ENCODE measurements at regions not wholly inside any gene's neighbourhood (a gene's known extent, or its start where the extent isn't known, plus 50 kb on each side); places are given as distances from the start of the nearest gene placed in this dataset.

DNA sequence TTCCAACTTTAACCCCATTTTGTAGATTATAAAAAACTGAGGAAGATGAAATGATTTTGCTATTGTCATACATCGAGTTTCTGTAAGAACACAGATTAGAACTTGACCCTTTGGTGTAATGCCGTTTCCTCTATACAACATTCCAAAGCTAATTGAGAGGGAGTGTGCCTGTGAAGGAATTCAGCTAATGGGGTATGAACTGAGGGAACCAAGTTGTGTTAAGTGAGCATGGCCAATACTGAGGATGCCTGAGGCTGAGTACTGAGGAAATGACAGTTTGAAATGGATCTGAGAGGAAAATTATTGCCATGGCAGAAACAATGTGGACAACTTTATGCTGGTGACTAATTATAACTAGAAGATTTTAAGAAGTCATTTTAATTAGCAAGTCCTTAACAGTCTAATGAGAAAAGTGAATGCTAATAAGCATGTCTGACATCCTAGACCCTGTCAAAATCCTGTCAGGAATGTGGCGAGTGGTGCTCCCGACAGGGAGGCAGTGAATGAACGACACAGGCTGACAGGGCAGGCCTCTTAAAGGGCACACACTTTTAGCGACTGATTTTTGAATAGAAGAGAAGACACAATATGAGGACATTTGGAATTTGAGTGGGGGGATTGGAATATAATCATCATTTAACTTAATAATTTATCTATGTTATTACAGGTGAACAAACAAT is 262.5 kb downstream of the HLX start:
- Mint-ChIP-seq H3K9me3 (ENCODE audit: unreplicated experiment) (no peaks in the 10 kb centered on the region), H3K27me3 (ENCODE audit: insufficient read depth, unreplicated experiment) (no peaks in the 10 kb centered on the region), H3K4me3 (ENCODE audit: unreplicated experiment) (no peak overlapping the region), H3K4me1 (ENCODE audit: low read depth, unreplicated experiment) (no peaks in the 10 kb centered on the region), H3K36me3 (ENCODE audit: insufficient read depth, unreplicated experiment) (no peaks in the 10 kb centered on the region), H3K27ac (ENCODE audit: unreplicated experiment) (no peak overlapping the region)
- no peak for TF ChIP-seq CTCF (IDR thresholded peaks at IDR 0.05; ENCODE audit: insufficient read depth in 1 of 2, low read depth in 1 of 2, low read length in 1 of 2, severe bottlenecking in 1 of 2, unreplicated experiment in 1 of 2)
- Histone ChIP-seq H3K27me3 (replicated peaks; ENCODE audit: control insufficient read depth, insufficient read depth, low read length) (no peaks in the 10 kb centered on the region), H3K4me1 (no peaks in the 10 kb centered on the region), H3K36me3 (ENCODE audit: control insufficient read depth, insufficient read depth, low read length) (no peaks in the 10 kb centered on the region), H3K9me3 (no peaks in the 10 kb centered on the region), H3K4me3 (ENCODE audit: low read depth, low read length) (no peak overlapping the region)
- DNase-seq, result no peak
- intact Hi-C loops (cut with micrococcal nuclease; ENCODE audit: unreplicated experiment), result no loop called here
- ChIA-PET CTCF (no interaction called here), POLR2A (no interaction called here)
- BruUV-seq (replicated peaks), result no TSS peak

GRCh38 chr1:221148660-221149059 is 269.4 kb downstream of the HLX start:
- intact Hi-C loops (cut with micrococcal nuclease; ENCODE audit: unreplicated experiment), result no loop called here

DNA sequence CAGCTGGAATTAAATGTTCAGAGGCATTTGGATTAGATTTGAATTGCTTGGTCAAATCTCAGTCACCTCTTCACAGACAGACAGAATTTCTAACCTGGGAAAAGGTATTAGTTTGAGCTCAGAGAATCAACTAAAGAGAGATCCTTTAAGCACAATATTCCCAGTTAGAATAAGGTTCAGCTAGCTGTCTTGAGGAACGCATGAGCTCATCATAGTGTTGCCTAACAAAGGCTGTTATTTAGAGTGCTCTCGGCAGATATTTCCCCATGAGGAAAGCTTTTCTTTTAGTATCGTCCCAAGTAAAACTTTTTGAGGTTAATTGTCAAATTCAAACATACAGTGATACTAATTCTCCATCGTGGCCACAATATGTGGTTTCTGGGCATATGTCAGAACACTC is 269.9 kb downstream of the HLX start:
- TF ChIP-seq CTCF (IDR thresholded peaks at IDR 0.05; ENCODE audit: insufficient read depth in 1 of 2, low read depth in 1 of 2, low read length in 1 of 2, severe bottlenecking in 1 of 2, unreplicated experiment in 1 of 2), result no peak
- DNase-seq, result no peak
- Mint-ChIP-seq H3K9me3 (ENCODE audit: unreplicated experiment) (no peaks in the 10 kb centered on the region), H3K36me3 (ENCODE audit: insufficient read depth, unreplicated experiment) (no peaks in the 10 kb centered on the region), H3K4me1 (ENCODE audit: low read depth, unreplicated experiment) (no peaks in the 10 kb centered on the region), H3K4me3 (ENCODE audit: unreplicated experiment) (no peak overlapping the region), H3K27me3 (ENCODE audit: insufficient read depth, unreplicated experiment) (no peaks in the 10 kb centered on the region), H3K27ac (ENCODE audit: unreplicated experiment) (no peak overlapping the region)
- Histone ChIP-seq H3K27me3 (replicated peaks; ENCODE audit: control insufficient read depth, insufficient read depth, low read length) (no peaks in the 10 kb centered on the region), H3K36me3 (ENCODE audit: control insufficient read depth, insufficient read depth, low read length) (no peaks in the 10 kb centered on the region), H3K4me1 (no peaks in the 10 kb centered on the region), H3K4me3 (ENCODE audit: low read depth, low read length) (no peak overlapping the region), H3K9me3 (no peaks in the 10 kb centered on the region)
- intact Hi-C loops (cut with micrococcal nuclease; ENCODE audit: unreplicated experiment), result no loop called here
- BruUV-seq (replicated peaks), result no TSS peak
- POLR2A ChIA-PET, result no interaction called here
- CTCF ChIA-PET, result no interaction called here

More at GRCh38 chr1:221148660-221149059, 269.4 kb downstream of the HLX start:
- H3K4me1 ChIP-seq, result no peaks in the 10 kb centered on the region
- no peaks in the 10 kb centered on the region for H3K4me1 Mint-ChIP-seq (ENCODE audit: low read depth, unreplicated experiment)
- DNase-seq, result no peak
- no peak overlapping the region for H3K4me3 Mint-ChIP-seq (ENCODE audit: unreplicated experiment)
- no peaks in the 10 kb centered on the region for H3K36me3 Mint-ChIP-seq (ENCODE audit: insufficient read depth, unreplicated experiment)
- no peaks in the 10 kb centered on the region for H3K9me3 Mint-ChIP-seq (ENCODE audit: unreplicated experiment)
- no peak for TF ChIP-seq CTCF (IDR thresholded peaks at IDR 0.05; ENCODE audit: insufficient read depth in 1 of 2, low read depth in 1 of 2, low read length in 1 of 2, severe bottlenecking in 1 of 2, unreplicated experiment in 1 of 2)
- POLR2A ChIA-PET, result no interaction called here
- no peaks in the 10 kb centered on the region for H3K36me3 ChIP-seq (ENCODE audit: control insufficient read depth, insufficient read depth, low read length)
- BruUV-seq (replicated peaks), result no TSS peak
- H3K27ac Mint-ChIP-seq (ENCODE audit: unreplicated experiment), result no peak overlapping the region
- H3K27me3 ChIP-seq (replicated peaks; ENCODE audit: control insufficient read depth, insufficient read depth, low read length), result no peaks in the 10 kb centered on the region
- H3K27me3 Mint-ChIP-seq (ENCODE audit: insufficient read depth, unreplicated experiment), result no peaks in the 10 kb centered on the region
- CTCF ChIA-PET, result no interaction called here
- no peak overlapping the region for H3K4me3 ChIP-seq (ENCODE audit: low read depth, low read length)
- H3K9me3 ChIP-seq, result no peaks in the 10 kb centered on the region

All from Caco-2 (cell line).